Right cardiac atrium (tissue), 5 donors: ENCODE measurements at regions not wholly inside any gene's neighbourhood (a gene's known extent, or its start where the extent isn't known, plus 50 kb on each side); places are given as distances from the start of the nearest gene placed in this dataset.

Experiments
- ATAC-seq, 2 donors: fragments of 200-7000 bp; cut with Tn5 transposase; one replicate each; pipeline versions ENCODE4 v1.8.0 to v1.9.1; 2020; ENCODE audit warnings: moderate library complexity in 2 of 2, mild to moderate bottlenecking in 1 of 2
- DNase-seq, 3 donors: peaks; one replicate each; pipeline ENCODE4 v3.0.0-alpha.2; 2020
- H3K27ac ChIP-seq: one replicate; pipeline ENCODE4 v1.5.1; 2013; ENCODE audit warnings: mild to moderate bottlenecking, low read length, control low read depth, moderate library complexity
- H3K27me3 ChIP-seq: one replicate; pipeline ENCODE4 v1.6.1; 2013; ENCODE audit not compliant: control insufficient read depth, insufficient read depth
- H3K4me1 ChIP-seq: one replicate; pipeline ENCODE4 v1.6.1; 2013; ENCODE audit warnings: low read length; ENCODE audit not compliant: control insufficient read depth, insufficient read depth
- H3K4me3 ChIP-seq: one replicate; pipeline ENCODE4 v1.5.1; 2013; ENCODE audit warnings: low read length, control low read depth
- H3K9me3 ChIP-seq: one replicate; pipeline ENCODE4 v1.6.1; 2013; ENCODE audit warnings: low read length; ENCODE audit not compliant: control insufficient read depth
- WGBS: extraction: QIAGEN DNeasy Blood & Tissue Kit; methylation state at CpG from one replicate; pipeline ENCODE4 v1.1.7; 2013; 5-methylcytosine and 5-hydroxymethylcytosine counted together
- intact Hi-C, 4 donors: fragments of 100-400 bp; cut with DNase I; formaldehyde crosslinking; loops; one replicate each; pipeline versions ENCODE4 v1.11.0 to v1.14.0; 2022 to 2023
- donor health status: healthy with polysubstance abuse.
- donor health status: DM: no; HTN: yes; CAD: no.
- donor health status: DM: no; HTN: no; CAD: no.
- donor health status: DM: no; HTN: yes; CAD: no; lungs with severe emphysema.
- donor health status: DM: yes; HTN: yes; CAD: no.

DNA sequence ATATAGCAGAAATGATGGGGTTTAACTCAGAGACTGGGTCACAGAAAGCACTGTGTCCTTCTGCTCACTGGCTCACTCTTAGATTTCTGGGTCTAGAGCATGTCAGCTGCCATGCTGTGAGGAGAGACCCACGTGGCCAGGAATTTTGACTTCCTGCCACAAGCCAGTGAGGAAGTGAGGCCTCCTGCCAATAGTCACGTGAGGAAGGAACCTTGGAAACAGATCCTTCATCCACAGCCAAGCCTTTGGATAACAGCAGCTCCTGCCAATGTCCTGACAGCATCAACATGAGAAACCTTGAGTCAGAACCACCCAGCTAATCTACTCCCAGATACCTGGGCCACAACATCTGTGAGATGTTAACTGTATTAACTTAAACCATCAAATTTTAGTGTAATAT is 114.5 kb upstream of the PLPPR5 start:
- H3K4me3 ChIP-seq, result no peak overlapping the region
- no peak overlapping the region for H3K27ac ChIP-seq
- 1% methylated on average over 2 of the region's 2 CpGs for WGBS
- ATAC-seq (no peak), DNase-seq (no peak)
- H3K4me1 ChIP-seq, result no peaks in the 10 kb centered on the region
- intact Hi-C loops, result no loop called here
- no peaks in the 10 kb centered on the region for H3K9me3 ChIP-seq
- H3K27me3 ChIP-seq, result no peaks in the 10 kb centered on the region

DNA sequence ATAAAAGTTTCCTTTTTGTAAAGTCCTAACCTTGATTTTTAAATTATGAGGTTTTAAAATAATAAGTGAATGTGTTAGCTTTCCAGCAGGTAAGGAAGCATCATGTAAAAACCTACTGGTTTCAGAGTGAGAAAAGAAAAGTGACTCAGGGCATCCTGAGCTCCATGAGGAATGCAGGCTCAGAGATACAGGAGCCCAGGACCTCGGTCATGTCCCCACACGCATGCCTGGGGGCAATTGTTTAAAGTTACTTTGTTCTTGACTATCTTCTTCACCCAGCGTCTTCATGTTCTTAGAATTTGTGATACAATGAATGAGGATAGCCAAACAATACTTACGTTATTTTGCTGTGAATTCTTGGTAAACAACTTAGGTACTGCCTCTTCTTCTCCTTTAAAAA is 117.4 kb upstream of the PLPPR5 start:
- ATAC-seq (no peak), DNase-seq (no peak)
- WGBS, result 78% methylated on average over 4 of the region's 4 CpGs
- Histone ChIP-seq H3K9me3 (no peaks in the 10 kb centered on the region), H3K4me3 (no peak overlapping the region), H3K4me1 (no peaks in the 10 kb centered on the region), H3K27ac (no peak overlapping the region), H3K27me3 (no peaks in the 10 kb centered on the region)
- intact Hi-C loops, result no loop called here

DNA sequence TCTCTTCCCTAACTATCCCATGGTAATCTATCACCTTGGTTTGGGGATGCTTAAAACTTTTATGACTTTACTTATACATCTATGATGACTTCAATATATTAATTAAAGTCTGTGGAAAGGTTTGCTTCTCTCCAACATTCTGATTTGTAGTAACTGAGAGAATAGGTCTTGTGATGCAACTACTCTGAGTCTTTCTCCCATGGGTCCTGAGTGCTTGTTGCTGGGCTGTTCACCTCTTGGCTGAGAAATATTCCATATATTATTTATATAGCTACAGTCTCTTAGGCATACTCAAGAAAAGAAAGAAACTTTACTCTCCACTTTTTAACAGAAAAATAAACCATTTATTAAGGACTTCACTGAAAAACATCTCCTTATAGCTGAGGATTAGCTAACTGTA is 119.3 kb upstream of the PLPPR5 start:
- Histone ChIP-seq H3K27me3 (no peaks in the 10 kb centered on the region), H3K27ac (no peak overlapping the region), H3K4me1 (no peaks in the 10 kb centered on the region), H3K4me3 (no peak overlapping the region), H3K9me3 (no peaks in the 10 kb centered on the region)
- intact Hi-C loops, result no loop called here
- DNase-seq (no peak), ATAC-seq (no peak)

DNA sequence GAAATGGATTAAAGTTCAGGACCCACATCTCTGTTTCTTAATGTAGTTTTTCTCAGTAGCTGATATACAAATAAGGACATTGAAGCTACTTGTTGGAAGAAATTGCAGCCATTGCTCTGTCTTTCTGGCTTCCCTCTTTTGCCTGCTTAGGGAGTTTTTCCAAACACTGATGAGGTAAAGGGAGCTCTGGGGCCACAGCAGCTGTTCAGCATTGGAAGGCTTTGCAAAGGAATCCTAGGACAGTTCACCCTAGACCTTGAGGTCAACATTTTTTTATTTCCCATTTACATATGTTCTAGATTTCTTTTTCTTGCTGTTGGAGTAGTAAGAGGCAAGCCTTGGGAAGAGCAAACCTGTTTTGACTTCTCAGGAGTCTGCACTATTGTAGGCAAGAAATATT is 126.9 kb upstream of the PLPPR5 start:
- Histone ChIP-seq H3K27me3 (no peaks in the 10 kb centered on the region), H3K4me1 (no peaks in the 10 kb centered on the region), H3K4me3 (no peak overlapping the region), H3K9me3 (no peaks in the 10 kb centered on the region), H3K27ac (no peak overlapping the region)
- intact Hi-C loops, result no loop called here
- no peak for DNase-seq
- ATAC-seq, result no peak

DNA sequence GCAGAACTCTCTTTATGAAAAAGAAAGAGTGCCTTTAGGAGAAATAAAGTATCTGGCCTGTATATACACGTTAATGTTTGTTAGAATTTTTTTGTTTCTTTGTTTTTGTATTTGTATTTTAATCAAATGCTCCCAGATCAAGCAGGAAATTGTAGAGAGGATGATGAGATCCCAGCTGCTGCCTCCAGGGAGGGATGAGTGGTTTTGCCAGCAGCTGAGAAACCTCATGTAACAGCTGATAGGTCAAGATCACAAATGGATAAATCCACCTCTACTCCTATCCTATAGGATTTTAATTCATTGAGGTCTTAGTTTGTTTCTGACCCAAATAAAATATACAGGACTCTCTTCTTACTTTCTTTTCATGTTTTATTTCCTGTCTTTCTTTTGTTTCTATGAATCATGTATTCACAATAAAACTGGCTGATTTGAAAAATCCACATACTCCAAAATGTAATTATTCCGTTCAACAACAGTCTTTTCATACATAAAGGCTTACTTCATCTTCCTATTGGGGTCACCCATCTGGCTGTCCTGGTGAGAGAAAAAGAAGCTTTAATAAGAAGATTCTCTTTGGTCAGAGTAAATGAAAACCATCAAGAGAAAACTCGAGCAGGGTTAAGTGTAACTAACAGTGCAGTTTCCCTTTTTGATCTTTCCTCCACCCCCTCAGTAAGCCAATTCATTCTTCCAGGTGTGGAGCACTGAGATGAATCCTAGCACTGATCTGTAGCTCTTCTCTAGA is 129.3 kb upstream of the PLPPR5 start:
- ATAC-seq (no peak), DNase-seq (no peak)
- Histone ChIP-seq H3K27me3 (no peaks in the 10 kb centered on the region), H3K27ac (no peak overlapping the region), H3K9me3 (no peaks in the 10 kb centered on the region), H3K4me1 (no peaks in the 10 kb centered on the region), H3K4me3 (no peak overlapping the region)
- intact Hi-C loops, result no loop called here
- WGBS, result 42% methylated on average over 3 of the region's 3 CpGs

DNA sequence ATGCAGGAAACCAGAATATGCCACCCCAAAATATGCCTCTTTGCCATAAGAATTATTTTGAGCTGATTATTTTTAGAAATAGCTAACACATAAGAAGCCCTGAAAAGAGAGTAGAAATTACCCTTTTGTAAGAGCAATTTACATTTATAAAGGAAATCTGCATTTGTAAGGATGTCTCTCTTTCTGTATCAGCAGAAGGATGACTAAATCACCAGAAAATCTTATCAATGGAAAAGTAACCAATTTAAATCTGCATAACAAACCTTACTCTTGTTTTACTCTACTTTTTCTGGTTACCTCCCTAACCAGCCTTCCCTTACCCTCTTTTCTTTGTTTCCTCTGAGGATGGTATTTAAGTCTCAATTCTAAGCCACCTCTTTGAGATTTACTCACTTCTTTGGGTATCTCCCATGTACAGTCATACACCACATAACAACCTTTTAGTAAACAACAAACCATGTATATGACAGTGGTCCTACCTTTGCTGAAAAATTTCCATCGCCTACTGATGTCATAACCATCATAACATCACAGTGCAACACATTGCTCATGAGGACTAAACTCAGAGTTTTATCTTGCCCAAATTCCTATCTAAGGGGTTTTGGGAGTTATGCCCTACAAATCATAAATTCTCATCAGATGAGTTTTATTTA is 126.6 kb upstream of the PLPPR4 start:
- Histone ChIP-seq H3K4me3 (no peak overlapping the region), H3K27me3 (no peaks in the 10 kb centered on the region), H3K9me3 (no peaks in the 10 kb centered on the region), H3K4me1 (no peaks in the 10 kb centered on the region), H3K27ac (no peak overlapping the region)
- DNase-seq (no peak), ATAC-seq (no peak)
- 91% methylated on average over 1 of the region's 1 CpG for WGBS
- intact Hi-C loops, result no loop called here

DNA sequence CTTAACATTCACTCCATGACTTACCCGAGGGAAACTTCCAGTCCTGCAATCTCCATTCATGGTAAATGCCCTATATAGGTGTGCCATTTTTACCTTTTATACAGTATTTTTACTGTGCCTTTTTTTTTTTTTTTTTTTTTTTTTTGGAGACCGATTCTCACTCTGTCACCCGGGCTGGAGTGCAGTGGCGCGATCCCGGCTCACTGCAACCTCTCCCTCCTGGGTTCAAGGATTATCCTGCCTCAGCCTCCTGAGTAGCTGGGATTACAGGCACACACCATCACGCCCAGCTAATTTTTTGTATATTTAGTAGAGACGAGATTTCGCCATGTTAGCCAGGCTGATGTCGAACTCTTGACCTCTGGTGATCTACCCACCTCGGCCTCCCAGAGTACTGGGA is 124.4 kb upstream of the PLPPR4 start:
- H3K4me1 ChIP-seq, result no peaks in the 10 kb centered on the region
- no peaks in the 10 kb centered on the region for H3K27me3 ChIP-seq
- no peak for ATAC-seq
- no peak for DNase-seq
- WGBS, result 89% methylated on average over 11 of the region's 11 CpGs
- H3K27ac ChIP-seq, result no peak overlapping the region
- H3K9me3 ChIP-seq, result no peaks in the 10 kb centered on the region
- no peak overlapping the region for H3K4me3 ChIP-seq
- intact Hi-C loops, result no loop called here

DNA sequence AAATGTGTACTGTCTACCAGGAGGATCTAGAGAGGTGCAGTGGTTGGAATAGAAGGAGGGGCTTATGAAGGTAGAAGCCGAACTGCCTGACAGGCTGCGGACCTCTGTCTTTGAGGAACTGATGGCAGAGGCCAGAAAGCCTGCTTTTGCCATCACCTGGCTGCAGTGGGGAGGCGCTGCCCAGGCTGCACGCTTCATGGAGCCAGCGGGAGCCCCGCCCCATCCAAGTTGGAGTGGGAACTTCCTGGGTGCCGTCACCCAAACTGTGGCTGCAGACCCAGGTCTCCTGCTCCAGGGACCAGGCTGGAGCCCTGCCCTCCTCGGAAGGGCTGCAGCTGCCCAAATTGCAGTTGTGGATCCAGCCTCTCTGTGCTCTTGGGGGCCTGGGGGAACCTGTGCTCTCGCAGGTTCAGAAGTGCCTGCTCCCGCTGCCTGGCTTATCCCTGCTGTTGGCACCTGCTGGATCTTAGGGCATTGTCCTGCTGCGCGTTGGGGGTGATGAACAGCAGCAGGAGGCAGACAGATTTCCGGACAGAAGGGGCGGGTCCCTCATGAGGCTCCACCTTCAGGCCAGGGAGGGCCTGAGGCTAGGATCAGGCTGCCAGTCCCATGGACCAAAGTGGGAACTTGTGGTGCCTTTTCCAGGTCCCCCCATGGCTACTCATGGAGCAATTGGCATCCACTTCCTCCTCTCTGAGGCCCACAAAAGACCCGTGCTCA is 118.0 kb upstream of the PLPPR4 start:
- intact Hi-C loops, result no loop called here
- Histone ChIP-seq H3K27ac (no peak overlapping the region), H3K9me3 (no peaks in the 10 kb centered on the region)

DNA sequence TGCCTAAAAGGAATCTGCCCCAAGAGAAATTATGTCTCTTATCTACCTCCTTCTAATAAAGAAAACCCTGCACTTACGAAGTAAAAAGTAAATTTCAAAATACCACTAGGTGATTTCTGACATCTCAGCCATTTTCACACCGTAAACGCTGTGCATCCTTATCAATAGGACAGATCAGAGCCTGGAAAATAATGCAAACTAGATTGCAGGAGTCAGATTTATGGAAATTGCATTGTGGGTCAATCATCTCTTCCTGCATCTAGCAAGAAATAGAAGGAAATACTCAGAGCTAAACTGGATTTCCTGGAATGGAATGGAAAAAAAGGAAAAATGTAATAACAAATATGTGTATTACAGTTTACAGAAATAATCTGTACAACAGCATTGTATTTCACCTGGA is 114.3 kb upstream of the PLPPR4 start:
- intact Hi-C loops, result no loop called here
- WGBS, result 62% methylated on average over 3 of the region's 3 CpGs
- no peaks in the 10 kb centered on the region for H3K4me1 ChIP-seq
- H3K27ac ChIP-seq, result no peak overlapping the region
- ATAC-seq, result no peak
- no peaks in the 10 kb centered on the region for H3K27me3 ChIP-seq
- DNase-seq, result no peak
- H3K9me3 ChIP-seq, result no peaks in the 10 kb centered on the region
- no peak overlapping the region for H3K4me3 ChIP-seq

More for the DNA sequence above, 118.0 kb upstream of the PLPPR4 start:
- WGBS, result 80% methylated on average over 15 of the region's 15 CpGs
- Histone ChIP-seq H3K27me3 (no peaks in the 10 kb centered on the region), H3K4me3 (no peak overlapping the region), H3K4me1 (no peaks in the 10 kb centered on the region)
- DNase-seq (peak in 1 of 3 donors; percentile 50), ATAC-seq (peak in 1 of 2 donors; percentile 11)

DNA sequence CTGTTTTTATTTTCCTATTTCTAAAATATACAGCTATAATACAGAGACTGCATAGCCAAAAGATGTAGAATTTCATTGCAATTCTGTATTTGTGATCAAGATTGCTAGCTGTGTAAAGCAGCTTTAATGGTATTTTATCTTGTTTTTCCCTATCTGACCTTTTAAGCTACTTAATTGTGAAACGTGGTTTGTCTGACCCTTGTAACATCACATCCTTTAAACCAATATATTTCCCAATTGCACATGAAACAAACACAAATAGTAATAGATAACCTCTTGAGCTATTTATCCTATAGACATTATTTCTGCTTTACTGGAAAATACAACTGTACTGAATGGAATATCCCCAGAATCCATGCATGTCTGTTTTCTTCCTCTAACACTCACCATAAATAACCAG is 112.2 kb upstream of the PLPPR4 start:
- ATAC-seq (no peak), DNase-seq (no peak)
- no peak overlapping the region for H3K27ac ChIP-seq
- WGBS, result 21% methylated on average over 1 of the region's 1 CpG
- no peaks in the 10 kb centered on the region for H3K27me3 ChIP-seq
- intact Hi-C loops, result no loop called here
- H3K4me1 ChIP-seq, result no peaks in the 10 kb centered on the region
- no peak overlapping the region for H3K4me3 ChIP-seq
- H3K9me3 ChIP-seq, result no peaks in the 10 kb centered on the region

DNA sequence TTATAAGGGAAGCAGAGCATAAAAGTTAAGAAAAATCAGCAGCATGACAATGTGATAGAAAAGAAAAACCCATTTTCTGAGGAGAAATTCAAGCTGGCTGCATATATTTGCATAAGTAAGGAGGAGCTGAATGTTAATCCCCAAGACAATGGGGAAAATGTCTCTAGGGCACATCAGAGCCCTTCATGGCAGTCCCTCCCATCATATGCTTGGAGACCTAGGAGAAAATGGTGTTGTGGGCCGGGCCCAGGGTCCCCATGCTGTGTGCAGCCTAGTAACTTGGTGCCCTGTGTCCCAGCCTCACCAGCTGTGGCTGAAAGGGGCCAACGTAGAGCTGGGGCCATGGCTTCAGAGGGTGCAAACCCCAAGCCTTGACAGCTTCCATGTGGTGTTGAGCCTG is 100.6 kb upstream of the PLPPR4 start:
- Histone ChIP-seq H3K27me3 (no peaks in the 10 kb centered on the region), H3K4me1 (no peaks in the 10 kb centered on the region), H3K27ac (no peak overlapping the region), H3K9me3 (no peaks in the 10 kb centered on the region), H3K4me3 (no peak overlapping the region)
- DNase-seq, result no peak
- 78% methylated on average over 2 of the region's 2 CpGs for WGBS
- intact Hi-C loops, result no loop called here
- no peak for ATAC-seq
